Stomach (tissue), 8 donors: ENCODE measurements at regions not wholly inside any gene's neighbourhood (a gene's known extent, or its start where the extent isn't known, plus 50 kb on each side); places are given as distances from the start of the nearest gene placed in this dataset.
"Not testable (repeated sequence)": the region's sequence is repeated elsewhere in the genome, so short reads cannot be mapped to it uniquely, and the experiment has no call there.

Experiments
- DNase-seq, 2 donors: peaks; one replicate each; pipeline versions ENCODE4 v3.0.0 to v3.0.0-alpha.2; 2013 to 2019
- H3K27ac ChIP-seq, 5 donors: fragments of 200-600 bp in 4 of 5; sonication (generic) in 4 of 5; one replicate each; pipeline ENCODE4 v1.5.1; 2013 to 2019; ENCODE audit warnings: mild to moderate bottlenecking in 1 of 5, moderate library complexity in 1 of 5
- H3K27me3 ChIP-seq, 3 donors: fragments of 200-600 bp; sonication (generic); one replicate each; pipeline ENCODE4 v1.5.1; 2017 to 2019; ENCODE audit warnings: mixed run types in 1 of 3
- H3K36me3 ChIP-seq, 4 donors: fragments of 200-600 bp; sonication (generic); 1 replicate in 3 of 4; 2 replicates in 1 of 4; pipeline ENCODE4 v1.5.1; 2016 to 2019
- H3K4me1 ChIP-seq, 4 donors: fragments of 200-600 bp; sonication (generic); one replicate each; pipeline ENCODE4 v1.5.1; 2016 to 2019
- H3K4me3 ChIP-seq, 4 donors: fragments of 200-600 bp; sonication (generic) in 3 of 4; one replicate each; pipeline ENCODE4 v1.5.1; 2016 to 2019; ENCODE audit warnings: mild to moderate bottlenecking in 1 of 4
- H3K9me3 ChIP-seq, 4 donors: fragments of 200-600 bp; sonication (generic); one replicate each; pipeline ENCODE4 v1.5.1; 2016 to 2019
- CTCF ChIP-seq, 7 experiments: fragments of 450-650 bp in 4 of 7; fragments of 200-600 bp in 3 of 7; sonication (generic) in 3 of 7; IDR thresholded peaks; one replicate each; pipeline ENCODE4 v1.5.1; 2016 to 2019; ENCODE audit warnings: antibody characterized with exemption in 7 of 7, control low read depth in 2 of 7, mild to moderate bottlenecking in 1 of 7
- EP300 ChIP-seq: sonication (generic); formaldehyde crosslinking; IDR thresholded peaks from one replicate; pipeline ENCODE4 v1.6.1; 2017; ENCODE audit warnings: antibody characterized with exemption
- POLR2A ChIP-seq, 4 donors: fragments of 450-650 bp; IDR thresholded peaks; one replicate each; pipeline ENCODE4 v1.6.1; 2016; ENCODE audit warnings: antibody characterized with exemption in 4 of 4, control low read depth in 2 of 4, mild to moderate bottlenecking in 1 of 4, moderate library complexity in 1 of 4
- POLR2AphosphoS5 ChIP-seq, 3 donors: sonication (generic); formaldehyde crosslinking; IDR thresholded peaks; one replicate each; pipeline ENCODE4 v1.6.1; 2016; ENCODE audit warnings: antibody characterized with exemption in 3 of 3
- WGBS, 5 donors: extraction: QIAGEN DNeasy Blood & Tissue Kit in 3 of 5; methylation state at CpG; one replicate each; pipeline versions ENCODE4 v1.1.5 to v1.1.7; 2013 to 2018; 5-methylcytosine and 5-hydroxymethylcytosine counted together
- intact Hi-C: fragments of 100-400 bp; cut with DNase I; formaldehyde crosslinking; loops from one replicate; pipeline ENCODE4 v1.15.1; 2023; ENCODE audit warnings: low total_unique reads
- donor health status: healthy with polysubstance abuse.
- donor health status: Bipolar disorder and iron deficiency.
- donor health status: healthy.

GRCh38 chr6:141988327-141988726 lies 144.4 kb upstream of the GJE1 start:
- no peaks in the 10 kb centered on the region for H3K36me3 ChIP-seq
- intact Hi-C loops = no loop called here
- H3K4me1 ChIP-seq = no peaks in the 10 kb centered on the region
- no peaks in the 10 kb centered on the region for H3K9me3 ChIP-seq
- no peak for TF ChIP-seq EP300
- TF ChIP-seq CTCF (IDR thresholded peaks at IDR 0.05) = no peak
- no peak for TF ChIP-seq POLR2A (IDR thresholded peaks at IDR 0.05)
- 34 to 54% (median 46%) methylated on average over 2 of the region's 2 CpGs for WGBS, 5 donors
- no peaks in the 10 kb centered on the region for H3K27me3 ChIP-seq
- H3K27ac ChIP-seq = no peak overlapping the region
- DNase-seq = no peak
- no peak overlapping the region for H3K4me3 ChIP-seq

GRCh38 chr6:141986457-141986856 lies 146.3 kb upstream of the GJE1 start:
- Histone ChIP-seq H3K4me3 (no peak overlapping the region), H3K27me3 (no peaks in the 10 kb centered on the region), H3K4me1 (no peaks in the 10 kb centered on the region), H3K27ac (no peak overlapping the region), H3K36me3 (no peaks in the 10 kb centered on the region), H3K9me3 (no peaks in the 10 kb centered on the region)
- 64 to 84% (median 79%) methylated on average over 4 of the region's 4 CpGs for WGBS, 5 donors
- intact Hi-C loops = no loop called here
- no peak for TF ChIP-seq CTCF (IDR thresholded peaks at IDR 0.05)
- DNase-seq = no peak

- Histone ChIP-seq H3K9me3 (no peaks in the 10 kb centered on the region), H3K4me3 (no peak overlapping the region), H3K4me1 (no peaks in the 10 kb centered on the region), H3K27ac (no peak overlapping the region), H3K36me3 (no peaks in the 10 kb centered on the region), H3K27me3 (no peaks in the 10 kb centered on the region)
- intact Hi-C loops = no loop called here
- no peak for DNase-seq
- no peak for TF ChIP-seq POLR2A (IDR thresholded peaks at IDR 0.05)
- no peak for TF ChIP-seq EP300
- TF ChIP-seq POLR2AphosphoS5 (IDR thresholded peaks at IDR 0.05) = no peak
- TF ChIP-seq CTCF (IDR thresholded peaks at IDR 0.05) = no peak
Observed at GRCh38 chr6:141981190-141981589, 151.5 kb upstream of the GJE1 start.

GRCh38 chr6:141977782-141978181 lies 154.9 kb upstream of the GJE1 start:
- intact Hi-C loops = no loop called here
- H3K4me1 ChIP-seq = no peaks in the 10 kb centered on the region
- no peak for DNase-seq
- TF ChIP-seq EP300 (no peak), POLR2AphosphoS5 (IDR thresholded peaks at IDR 0.05) (no peak), CTCF (IDR thresholded peaks at IDR 0.05) (no peak), POLR2A (IDR thresholded peaks at IDR 0.05) (no peak)
- H3K4me3 ChIP-seq = no peak overlapping the region
- no peak overlapping the region for H3K27ac ChIP-seq
- H3K36me3 ChIP-seq = no peaks in the 10 kb centered on the region
- H3K27me3 ChIP-seq = no peaks in the 10 kb centered on the region
- no peaks in the 10 kb centered on the region for H3K9me3 ChIP-seq
- WGBS, 5 donors = 82 to 86% (median 84%) methylated on average over 2 of the region's 2 CpGs

GRCh38 chr6:141976994-141977393 lies 155.7 kb upstream of the GJE1 start:
- no peak for TF ChIP-seq EP300
- no peak for TF ChIP-seq POLR2A (IDR thresholded peaks at IDR 0.05)
- TF ChIP-seq POLR2AphosphoS5 (IDR thresholded peaks at IDR 0.05) = no peak
- TF ChIP-seq CTCF (IDR thresholded peaks at IDR 0.05) = no peak
- Histone ChIP-seq H3K4me1 (no peaks in the 10 kb centered on the region), H3K36me3 (no peaks in the 10 kb centered on the region), H3K9me3 (no peaks in the 10 kb centered on the region), H3K27me3 (no peaks in the 10 kb centered on the region), H3K27ac (no peak overlapping the region), H3K4me3 (no peak overlapping the region)
- DNase-seq = no peak
- intact Hi-C loops = no loop called here
- 64 to 84% (median 76%) methylated on average over 1 of the region's 1 CpG for WGBS, 5 donors

- 78 to 87% (median 79%) methylated on average over 16 to 19 of the region's 19 CpGs for WGBS, 5 donors
- intact Hi-C loops, H3K27me3 ChIP-seq, H3K27ac ChIP-seq, DNase-seq, H3K36me3 ChIP-seq, H3K4me3 ChIP-seq, H3K9me3 ChIP-seq, H3K4me1 ChIP-seq: not testable (repeated sequence)
Observed at GRCh38 chr6:141969768-141970415, 162.8 kb upstream of the GJE1 start.
